GM18861 (cell line): ENCODE measurements at regions not wholly inside any gene's neighbourhood (a gene's known extent, or its start where the extent isn't known, plus 50 kb on each side); places are given as distances from the start of the nearest gene placed in this dataset.

Experiments used
- ATAC-seq: cut with Tn5 transposase; IDR thresholded peaks from one replicate; pipeline ENCODE4 v1.9.1; 2021; ENCODE audit not compliant: unreplicated experiment

DNA sequence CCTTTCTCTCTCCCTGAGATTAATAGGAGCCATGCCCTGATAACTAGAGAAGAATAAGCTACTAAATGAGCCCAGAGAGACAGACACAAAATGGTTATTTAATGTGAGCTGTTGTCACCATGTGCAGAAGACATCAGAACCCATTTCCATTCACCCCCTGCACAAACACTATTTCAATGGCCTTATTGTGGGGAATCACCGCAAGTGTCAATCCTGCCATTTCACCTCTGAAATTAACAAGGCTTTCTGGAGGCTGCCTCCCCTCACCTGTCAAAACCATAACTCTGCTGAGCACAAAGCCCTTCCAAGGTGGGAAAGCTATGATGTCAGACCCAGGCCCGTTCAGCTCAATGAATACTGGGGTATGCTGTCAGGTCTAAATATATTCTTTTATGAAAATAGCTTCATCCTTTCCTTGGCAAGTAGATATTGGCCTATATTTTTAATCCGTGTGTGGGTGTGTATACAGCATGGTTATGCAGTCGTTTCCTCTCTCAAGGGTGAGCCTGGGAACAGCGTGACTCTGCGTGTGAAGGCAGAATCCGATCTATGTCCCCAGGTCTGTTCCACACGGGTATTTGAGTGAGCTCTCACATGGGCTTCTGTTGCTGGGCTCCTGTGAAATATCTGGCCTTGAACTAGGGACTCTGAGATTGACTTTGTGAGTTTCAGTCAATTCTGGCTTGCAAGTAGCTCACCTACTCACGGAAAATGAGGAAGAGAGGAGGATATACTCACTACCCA lies 266.3 kb downstream of the FBXW7 start:
- ATAC-seq = no peak

DNA sequence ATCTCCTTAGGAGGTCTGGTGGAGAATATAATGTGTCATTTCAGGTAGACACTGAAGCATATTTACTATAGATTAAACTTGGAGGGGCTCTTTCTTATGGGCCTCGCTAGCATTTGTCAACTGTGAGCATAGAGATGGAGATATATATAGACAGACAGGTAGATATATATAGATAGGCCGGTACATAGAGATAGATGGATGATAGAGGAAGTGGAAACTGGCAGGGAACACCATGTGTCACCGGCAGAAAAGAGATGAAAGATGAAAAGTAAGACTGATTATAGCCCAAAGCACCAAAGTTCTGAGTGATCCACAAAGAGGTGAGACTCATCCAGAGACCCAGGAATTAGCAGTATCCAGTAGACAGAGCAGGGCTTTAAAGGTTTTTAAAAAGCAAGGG lies 268.1 kb downstream of the FBXW7 start:
- ATAC-seq = no peak

DNA sequence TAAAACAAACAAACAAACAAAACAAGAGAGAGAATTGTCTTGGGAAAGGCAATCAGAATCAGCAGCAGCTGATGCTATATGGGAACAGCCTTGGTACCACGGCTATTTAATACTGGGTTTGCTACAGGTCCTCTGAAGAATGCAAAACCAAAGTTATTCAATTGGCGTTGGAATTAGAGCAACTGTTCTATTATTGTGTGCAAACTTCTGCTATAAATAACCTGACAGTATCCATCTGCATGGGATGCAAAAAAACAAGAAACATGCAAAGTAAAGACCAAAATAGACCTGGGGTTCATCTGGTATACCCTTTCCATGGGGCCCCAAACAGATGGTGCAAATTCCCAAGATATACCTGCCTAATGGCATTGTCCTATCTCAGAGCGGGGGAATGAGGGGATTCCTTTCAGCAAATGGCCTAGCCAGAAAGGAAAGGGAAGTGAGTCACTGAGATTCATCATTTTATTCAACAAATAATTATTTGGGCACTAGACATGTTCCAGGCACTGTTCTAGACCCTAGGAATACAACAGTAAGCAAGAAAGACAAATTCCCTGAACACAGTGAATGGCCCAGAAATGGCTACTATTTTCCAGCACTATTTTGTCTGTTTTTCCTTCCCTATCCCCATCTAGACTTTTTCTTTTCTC lies 268.9 kb downstream of the FBXW7 start:
- no peak for ATAC-seq

DNA sequence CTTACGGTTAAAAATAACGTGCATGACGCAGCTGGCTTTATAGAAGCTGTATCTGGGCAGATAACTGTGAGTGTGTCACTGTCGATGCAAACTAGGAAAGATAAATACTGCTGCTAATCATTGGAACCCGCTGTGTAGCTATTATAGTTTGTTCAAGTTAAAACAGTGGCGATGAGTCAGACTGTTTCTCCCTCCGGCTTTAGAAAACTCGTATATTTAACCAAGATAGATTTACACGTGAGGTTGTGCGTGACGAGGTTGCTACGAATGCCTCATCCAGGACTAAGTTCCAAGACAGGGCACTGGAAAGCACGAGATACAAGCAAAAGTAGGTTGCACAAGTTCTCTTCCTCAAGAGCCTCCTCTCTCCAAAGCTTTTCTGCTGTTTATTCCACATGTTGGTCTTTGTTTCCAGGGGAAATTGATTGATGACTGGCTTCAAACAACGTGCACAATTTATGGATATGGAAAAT lies 270.7 kb downstream of the FBXW7 start:
- no peak for ATAC-seq

DNA sequence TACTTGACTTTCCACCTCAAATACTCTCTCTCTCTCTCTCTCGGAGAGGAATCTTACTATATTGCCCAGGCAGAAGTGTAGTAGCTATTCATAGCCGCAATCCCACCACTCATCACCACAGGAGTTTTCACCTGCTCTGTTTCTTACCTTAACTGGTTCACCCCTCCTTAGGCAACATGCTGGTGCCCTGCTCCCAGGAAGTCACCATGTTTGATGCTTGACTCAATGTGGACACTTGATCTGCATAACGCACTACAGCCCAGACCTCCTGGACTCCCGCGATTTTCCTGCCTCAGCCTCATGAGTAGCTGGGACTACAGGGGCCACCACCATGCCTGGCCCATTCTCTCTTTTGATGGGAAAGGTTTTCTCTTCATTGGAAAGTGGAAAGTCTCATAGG lies 271.8 kb downstream of the FBXW7 start:
- ATAC-seq = no peak

DNA sequence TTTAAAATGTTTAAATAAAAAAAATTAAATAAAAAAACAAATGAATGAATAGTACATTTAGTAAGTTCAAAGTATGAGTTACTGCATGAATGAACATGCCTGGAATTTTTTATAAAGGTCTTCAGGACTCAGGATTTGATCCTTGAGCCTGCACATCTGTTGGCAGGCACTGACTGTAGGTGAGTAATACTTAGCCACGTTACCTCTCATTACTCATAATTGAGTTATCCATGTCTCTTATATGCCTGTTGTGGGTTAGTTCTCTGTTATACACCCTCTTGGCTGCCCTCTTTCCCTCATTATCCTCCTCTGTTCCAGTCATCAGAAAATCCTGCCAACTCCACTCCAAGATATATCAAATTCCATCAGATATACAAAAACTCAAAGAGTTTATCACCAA lies 276.0 kb downstream of the FBXW7 start:
- ATAC-seq = no peak

DNA sequence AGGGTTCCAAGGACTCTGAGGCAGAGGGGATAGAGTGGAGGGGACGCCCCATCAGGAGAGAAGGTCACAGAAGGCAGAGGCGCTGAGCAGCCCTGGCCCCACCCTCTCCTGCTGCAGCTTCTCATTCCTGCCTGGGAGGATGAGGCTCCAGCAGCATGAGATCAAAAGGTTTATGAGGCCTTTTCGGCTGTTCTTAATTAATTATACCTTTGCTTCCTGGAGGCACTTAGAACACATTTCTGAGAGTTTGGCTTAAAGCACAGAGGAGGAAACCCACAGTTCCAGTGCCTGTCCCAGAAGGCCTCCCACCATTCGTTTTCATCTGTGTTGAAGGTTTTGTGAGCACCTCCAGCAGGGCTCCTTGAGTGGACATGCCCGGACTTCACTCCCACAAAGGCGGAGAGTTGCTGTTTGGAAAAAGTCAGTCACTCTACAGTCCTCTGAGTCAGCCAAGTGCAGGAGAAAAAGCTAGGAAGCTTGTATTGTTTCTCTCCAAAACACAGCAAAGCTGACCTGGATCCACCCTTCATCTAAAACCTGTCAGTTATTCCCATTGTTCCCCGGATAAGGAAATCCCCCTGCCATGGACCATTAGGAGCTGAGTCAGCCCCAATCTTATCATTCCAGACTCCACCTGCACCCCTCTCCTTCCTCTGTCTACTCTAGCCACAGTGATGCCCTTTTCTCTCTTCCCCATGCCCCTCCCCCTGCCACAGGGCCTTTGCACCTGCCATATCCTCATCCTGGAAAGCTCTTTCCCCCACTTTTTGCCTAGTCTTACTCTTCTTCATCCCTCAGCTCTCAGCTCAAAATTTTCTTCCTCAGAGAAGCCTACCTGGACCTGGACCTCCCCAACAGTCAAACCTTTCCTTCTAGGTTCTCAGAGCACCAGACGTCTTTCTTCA lies 276.8 kb downstream of the FBXW7 start:
- no peak for ATAC-seq

DNA sequence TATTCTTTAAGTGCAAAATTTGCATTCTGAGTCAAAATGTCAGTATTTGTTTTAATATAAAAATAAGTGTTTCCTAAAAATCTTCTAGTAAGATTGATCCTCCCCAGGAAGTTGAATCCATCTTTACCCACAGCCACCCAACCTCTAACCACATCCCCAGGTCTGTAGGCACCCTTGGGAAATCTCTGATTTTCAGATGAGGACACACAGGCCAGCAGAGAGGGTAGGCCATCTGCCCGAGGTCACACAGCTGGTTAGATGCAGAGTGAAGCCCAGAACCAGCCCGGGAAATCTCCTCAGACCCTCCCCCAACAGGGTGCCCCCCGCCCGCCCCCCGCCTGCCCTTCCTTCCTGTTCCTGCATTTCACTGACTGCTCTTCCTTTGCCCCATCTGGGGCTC lies 277.5 kb downstream of the FBXW7 start:
- no peak for ATAC-seq

DNA sequence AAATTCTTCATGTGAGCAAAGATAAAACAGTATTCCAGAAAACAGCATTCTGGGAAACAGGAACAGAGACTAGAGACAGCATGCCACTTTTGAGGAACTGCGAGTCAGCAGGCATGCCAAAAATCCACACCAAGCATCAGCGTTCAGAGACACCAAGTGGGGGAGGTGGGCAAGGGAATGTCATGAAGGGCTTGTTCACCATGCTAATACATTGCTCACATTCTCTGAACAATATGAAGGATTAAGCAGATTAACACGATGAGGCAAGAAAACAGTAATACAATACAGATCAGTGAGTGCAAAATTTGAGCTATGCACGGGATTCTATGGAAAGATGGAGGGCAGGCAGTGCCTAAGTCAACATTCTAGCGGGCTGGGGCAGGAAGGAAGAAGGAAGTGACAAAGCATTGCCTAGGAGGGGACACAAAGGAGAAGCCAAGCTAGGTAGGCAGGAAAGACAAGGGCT lies 278.3 kb downstream of the FBXW7 start:
- ATAC-seq = no peak

DNA sequence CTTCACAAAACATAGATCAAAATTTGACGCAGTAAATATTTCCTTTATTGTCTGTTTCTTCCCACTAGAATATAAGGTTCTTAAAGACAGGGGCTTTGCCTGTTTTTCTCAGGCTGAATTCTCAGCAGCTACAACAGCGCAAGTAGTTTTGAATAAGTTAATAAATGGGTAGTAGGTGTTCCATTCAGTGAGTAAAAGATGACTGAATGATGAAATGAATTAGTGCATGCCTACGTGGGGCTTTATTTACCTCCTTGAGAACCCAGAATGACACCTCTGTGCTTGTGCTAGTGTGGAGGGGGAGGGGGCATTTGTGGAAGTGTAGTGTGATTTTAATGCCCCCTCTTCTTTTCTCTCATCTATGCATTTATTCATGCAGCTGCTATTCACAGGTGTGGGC lies 278.9 kb downstream of the FBXW7 start:
- ATAC-seq = no peak

DNA sequence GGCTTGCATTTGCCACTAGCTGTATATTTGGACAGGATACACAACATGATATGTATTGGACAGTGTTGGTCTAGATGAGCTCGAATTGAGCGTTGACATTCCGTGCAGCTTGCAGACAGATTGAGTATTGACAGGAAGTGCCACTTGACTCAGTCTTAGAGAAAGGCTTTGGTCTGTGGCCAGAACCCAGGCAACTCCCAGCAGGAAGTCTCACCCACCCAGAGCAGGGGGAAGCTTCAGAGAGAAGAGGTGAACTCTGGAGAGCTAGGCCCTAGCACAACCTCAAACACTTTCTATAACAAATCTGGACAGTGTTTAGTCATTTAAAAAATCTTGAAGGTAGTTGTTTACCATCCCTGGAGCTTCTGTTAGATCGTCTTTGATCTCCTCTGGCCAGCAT lies 280.5 kb downstream of the FBXW7 start:
- ATAC-seq = peak; percentile 62

DNA sequence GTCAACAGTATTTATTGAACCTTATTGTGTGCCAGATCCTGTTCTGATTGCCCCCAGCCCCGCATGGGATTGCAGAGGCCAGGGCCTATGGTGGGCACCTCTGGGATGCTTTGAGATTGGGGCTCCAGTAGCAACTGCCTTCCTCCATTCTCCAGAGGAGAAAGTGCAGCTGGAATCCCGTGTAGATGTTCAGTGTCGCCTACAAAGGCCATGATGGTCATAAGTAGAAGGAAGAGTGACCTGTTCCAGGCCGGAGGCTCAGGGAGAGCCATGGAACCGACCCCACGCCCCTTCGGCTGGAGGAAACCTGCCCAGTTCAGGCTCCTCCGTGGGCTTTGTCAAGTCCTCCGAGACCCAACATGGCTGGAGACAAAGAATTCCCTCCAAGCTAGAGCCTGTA lies 287.5 kb downstream of the FBXW7 start:
- ATAC-seq = no peak

DNA sequence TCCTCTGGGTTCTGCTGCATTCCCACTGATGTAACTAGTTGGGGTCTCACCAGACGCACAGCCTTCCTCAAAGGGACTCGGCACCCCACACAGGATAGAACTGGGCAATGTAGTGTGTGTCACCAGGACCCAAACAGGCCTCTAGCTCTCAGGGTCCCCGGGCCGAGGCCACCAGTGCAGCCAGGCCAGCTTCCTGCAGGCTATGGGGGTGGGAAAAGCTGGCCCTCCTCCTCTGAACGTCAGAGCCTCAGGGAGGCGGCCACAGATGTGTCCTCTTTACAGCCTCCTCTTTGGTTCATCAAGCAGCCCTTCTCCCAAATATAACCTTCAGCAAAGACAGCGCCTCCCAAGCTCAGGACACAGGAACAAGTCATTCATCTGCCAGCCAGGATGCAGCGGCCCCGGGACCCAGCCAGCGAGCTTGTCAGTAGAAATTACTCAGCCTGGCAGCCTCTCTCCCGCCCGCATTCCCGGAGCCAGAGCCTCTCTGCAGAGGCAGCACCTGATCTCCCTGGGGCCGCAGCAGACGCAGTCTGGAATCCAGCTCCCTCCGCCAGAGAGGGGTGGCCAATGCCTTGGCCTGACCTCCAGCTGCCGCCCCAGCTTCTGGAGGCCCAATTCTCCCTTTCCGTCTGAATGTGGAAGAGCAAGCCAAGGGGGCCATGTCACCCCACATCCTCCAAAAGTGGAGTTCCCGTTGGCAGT lies 288.5 kb downstream of the FBXW7 start:
- ATAC-seq = no peak

DNA sequence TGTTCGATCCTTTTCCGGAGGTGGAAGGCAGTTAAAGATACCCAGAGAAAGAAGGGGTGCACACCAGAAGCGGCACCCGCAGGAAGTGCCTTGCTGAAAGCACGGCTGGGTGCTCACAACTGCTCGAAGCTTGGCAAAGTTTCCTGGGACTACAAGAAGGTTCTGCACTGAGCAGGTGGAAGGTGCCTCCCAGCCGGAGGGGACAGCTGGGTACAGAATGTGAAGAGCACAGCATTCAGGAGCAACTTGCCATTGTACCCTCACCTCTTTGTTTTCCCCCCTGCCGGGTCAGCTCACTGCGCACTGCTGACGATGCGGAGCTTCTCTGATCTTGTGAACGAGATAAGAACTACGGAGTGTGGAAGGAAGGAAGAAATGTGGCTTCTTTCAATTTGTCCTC lies 289.2 kb downstream of the FBXW7 start:
- ATAC-seq = no peak

DNA sequence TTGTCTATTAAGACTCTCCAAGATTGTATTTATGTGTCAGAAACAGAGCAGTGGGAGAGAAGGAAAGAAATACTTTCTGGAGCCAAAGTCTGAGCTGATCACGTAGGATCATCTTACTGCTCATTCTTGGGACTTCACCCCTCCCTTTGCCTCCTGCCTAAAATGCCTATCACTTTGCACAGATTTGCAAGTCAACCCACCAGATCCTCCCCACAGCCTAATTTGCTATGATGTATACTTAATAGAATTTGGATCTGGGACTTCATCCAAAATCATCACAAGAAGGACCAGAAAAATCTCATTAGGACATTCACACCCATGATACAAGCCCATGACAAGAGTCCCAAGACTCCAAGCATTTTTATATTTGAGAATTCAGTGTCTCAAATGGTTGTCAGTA lies 290.2 kb downstream of the FBXW7 start:
- no peak for ATAC-seq

DNA sequence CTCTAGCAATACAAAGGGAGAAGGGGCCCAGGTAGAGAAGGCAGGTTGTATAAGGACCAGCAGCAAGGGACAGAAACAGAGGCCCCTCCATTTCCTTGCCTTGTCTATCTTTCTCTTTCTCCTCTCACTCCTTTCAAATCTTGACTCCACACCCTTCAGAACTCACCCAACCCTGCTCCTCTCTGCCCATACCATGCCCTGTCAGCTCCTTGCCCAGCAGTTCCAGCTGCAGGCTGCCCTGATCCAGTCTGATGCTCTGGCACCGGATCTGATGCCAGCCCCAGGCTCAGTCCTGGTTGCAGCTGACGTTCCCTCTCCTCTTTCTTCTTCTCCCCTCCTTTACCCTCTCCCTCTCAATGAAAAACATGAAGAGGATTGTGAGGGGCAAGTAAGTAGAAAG lies 291.2 kb downstream of the FBXW7 start:
- ATAC-seq = no peak

DNA sequence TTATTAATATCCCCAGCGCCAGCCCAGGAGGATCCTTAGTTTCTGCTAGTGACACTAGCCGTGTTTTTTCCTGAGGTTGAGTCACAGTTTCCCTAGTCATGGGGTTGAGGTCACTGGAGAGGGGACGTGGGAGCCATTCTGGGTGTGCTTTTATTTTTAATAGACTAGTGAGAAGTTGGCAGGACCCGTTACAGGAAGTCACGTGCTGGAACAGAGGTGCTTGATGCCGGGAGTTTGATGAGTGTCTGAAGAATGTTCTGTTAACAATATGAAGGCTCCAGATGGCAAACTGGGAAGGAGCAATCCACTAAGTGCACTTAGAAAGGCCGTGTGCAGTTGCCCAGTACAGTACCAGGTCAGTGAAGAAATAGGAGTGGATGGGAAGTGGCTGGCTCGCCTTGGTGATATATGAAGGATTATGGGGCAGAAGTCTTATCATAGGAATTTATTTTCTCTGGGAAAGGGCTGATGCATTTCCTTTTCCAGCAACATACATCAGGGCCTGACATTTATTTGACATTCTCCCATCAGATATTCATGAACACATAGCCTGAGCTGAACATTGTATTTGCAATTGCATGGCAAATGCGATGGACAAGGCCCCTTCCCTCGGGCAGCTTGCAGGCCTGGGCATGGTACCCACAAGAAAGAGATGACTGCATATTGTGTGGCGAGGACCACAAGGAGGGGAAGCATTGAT lies 291.8 kb downstream of the FBXW7 start:
- ATAC-seq = no peak

DNA sequence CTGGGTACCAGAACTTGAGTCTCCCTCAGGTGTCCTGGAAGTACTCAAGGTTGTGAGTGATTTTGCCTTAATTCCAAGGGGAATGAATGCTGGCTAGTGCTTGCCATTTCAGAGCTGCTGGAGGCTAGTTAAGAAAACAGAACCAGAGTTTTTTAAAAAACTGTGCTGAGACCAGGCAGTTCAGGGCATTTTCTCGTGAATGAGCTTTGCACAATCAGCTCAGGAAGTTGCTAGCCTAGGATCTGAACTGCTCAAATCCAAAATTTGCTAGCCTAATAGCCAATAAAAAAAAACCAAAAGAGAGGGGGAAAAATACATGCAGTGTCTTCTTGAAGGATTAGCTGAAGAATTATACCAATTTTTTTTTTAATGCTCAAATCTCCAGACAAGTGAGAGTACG lies 292.7 kb downstream of the FBXW7 start:
- no peak for ATAC-seq

DNA sequence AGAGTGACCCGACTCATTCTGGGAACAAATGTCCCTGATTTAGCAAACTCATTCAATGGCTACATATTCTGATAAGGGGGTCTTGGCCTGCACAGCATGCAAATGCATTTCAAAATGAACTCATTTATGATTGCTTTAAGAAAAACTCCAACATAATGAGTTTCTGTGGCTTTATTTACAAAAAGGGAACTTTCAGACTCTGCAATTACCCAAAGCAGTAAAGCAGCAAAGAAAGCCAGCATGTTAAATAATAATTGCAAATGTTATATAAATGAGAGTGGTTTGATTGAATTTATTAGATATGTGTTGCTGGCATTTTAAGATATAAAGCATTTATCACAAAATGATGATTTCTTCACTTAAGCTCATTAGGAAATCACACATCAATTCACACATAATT lies 295.7 kb downstream of the FBXW7 start:
- no peak for ATAC-seq

DNA sequence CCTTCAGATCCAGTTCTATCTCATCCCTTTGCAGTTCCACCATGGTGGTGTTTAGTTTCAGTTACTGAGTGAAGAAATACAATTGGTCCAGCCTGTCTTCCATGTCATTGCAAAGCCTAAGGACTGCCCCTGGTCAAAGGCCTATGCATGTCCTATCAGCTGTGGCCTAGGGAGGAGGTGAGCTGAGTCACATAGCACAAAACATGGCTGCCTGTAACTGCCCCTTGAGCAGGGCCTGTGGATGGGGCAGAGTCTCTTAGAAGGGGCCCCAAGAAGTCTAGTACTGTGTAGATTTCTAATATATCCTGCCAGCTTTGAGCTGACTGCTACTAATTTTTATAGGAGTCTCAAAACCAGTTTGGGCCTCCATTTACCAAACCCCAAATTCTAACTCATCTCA lies 296.7 kb downstream of the FBXW7 start:
- no peak for ATAC-seq
